MM.1S (cell line): ENCODE measurements at regions not wholly inside any gene's neighbourhood (a gene's known extent, or its start where the extent isn't known, plus 50 kb on each side); places are given as distances from the start of the nearest gene placed in this dataset.

ENCODE experiments used
- CTCF ChIP-seq: fragments of 300-600 bp; sonication (generic); IDR thresholded peaks from 2 replicates; pipeline ENCODE4 v1.5.1; 2016; ENCODE audit warnings: antibody characterized with exemption, low read length, mixed read lengths
- EZH2phosphoT487 ChIP-seq: fragments of 300-600 bp; sonication (generic); IDR thresholded peaks from 2 replicates; pipeline ENCODE4 v1.6.1; 2018; ENCODE audit warnings: antibody characterized with exemption, low read length

DNA sequence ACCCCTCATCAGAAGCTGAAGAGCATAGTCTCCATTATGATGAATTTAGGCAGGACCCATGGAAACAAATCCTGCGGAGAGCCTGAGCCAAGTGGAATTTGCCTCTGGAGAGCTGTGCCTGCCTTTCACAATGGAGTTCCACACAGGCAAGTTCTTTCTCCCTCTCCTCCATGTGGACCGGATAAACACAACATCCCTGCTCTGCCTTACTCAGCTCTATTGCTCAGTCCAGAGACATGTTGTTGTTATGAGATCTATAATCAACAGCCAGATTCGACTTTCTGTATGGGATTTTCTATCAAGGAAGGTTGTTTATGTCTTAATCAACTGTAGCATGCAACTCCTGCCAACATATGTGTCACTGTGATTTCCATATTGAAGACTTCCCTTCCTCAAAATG lies 59.5 kb upstream of the ELMO1 start:
- TF ChIP-seq CTCF (no peak), EZH2phosphoT487 (no peak)
